Keratinocyte (primary cell): ENCODE measurements at regions not wholly inside any gene's neighbourhood (a gene's known extent, or its start where the extent isn't known, plus 50 kb on each side); places are given as distances from the start of the nearest gene placed in this dataset.
A peak's percentile ranks its signal among the peaks of the same experiment; 100 is the strongest.

Source experiments
- DNase-seq: peaks from one replicate; pipeline ENCODE4 v3.0.0-alpha.2; 2011; ENCODE audit warnings: low read depth, missing footprints, low spot score
- FAIRE-seq: peaks from 2 replicates; lab custom pipeline; 2011; peaks lifted over from hg19 to GRCh38; lab: Jason Lieb, UNC
- H2AFZ ChIP-seq: 2 replicates; pipeline ENCODE4 v1.6.0; 2012; ENCODE audit warnings: low read length, control low read depth, inconsistent platforms; ENCODE audit not compliant: control insufficient read depth
- H3K27ac ChIP-seq: 2 replicates; pipeline ENCODE4 v1.5.1; 2011; ENCODE audit warnings: low read length; ENCODE audit not compliant: control insufficient read depth, insufficient read depth
- H3K27me3 ChIP-seq: 3 replicates; pipeline ENCODE4 v1.6.0; 2011; ENCODE audit warnings: low read length; ENCODE audit not compliant: control insufficient read depth, insufficient read depth; ENCODE audit errors: extremely low read depth
- H3K36me3 ChIP-seq, 2 experiments: 2 replicates in 1 of 2; 3 replicates in 1 of 2; pipeline ENCODE4 v1.5.1; 2011; ENCODE audit warnings: low read length in 2 of 2, mild to moderate bottlenecking in 1 of 2; ENCODE audit not compliant: control insufficient read depth in 2 of 2, insufficient read depth in 2 of 2; ENCODE audit errors: extremely low read depth in 1 of 2
- H3K4me1 ChIP-seq: 3 replicates; pipeline ENCODE4 v1.5.1; 2011; ENCODE audit warnings: low read length; ENCODE audit not compliant: control insufficient read depth, insufficient read depth; ENCODE audit errors: extremely low read depth
- H3K4me2 ChIP-seq: 3 replicates; pipeline ENCODE4 v1.6.0; 2011; ENCODE audit warnings: low read depth, low read length; ENCODE audit not compliant: control insufficient read depth, insufficient read depth; ENCODE audit errors: extremely low read depth
- H3K4me3 ChIP-seq, 3 experiments: fragments of 200-600 bp in 1 of 3; sonication (generic) in 1 of 3; 2 replicates in 2 of 3; 3 replicates in 1 of 3; pipeline ENCODE4 v1.5.1; 2011 to 2016; ENCODE audit warnings: low read length in 3 of 3, mild to moderate bottlenecking in 3 of 3, control low read depth in 2 of 3, inconsistent platforms in 1 of 3, low read depth in 1 of 3, mixed read lengths in 1 of 3, mixed run types in 1 of 3, moderate library complexity in 1 of 3; ENCODE audit not compliant: control insufficient read depth in 2 of 3, insufficient read depth in 2 of 3; ENCODE audit errors: extremely low read depth in 1 of 3
- H3K79me2 ChIP-seq: 2 replicates; pipeline ENCODE4 v1.6.0; 2012; ENCODE audit warnings: low read length; ENCODE audit not compliant: control insufficient read depth, insufficient read depth
- H3K9ac ChIP-seq: 3 replicates; pipeline ENCODE4 v1.6.0; 2011; ENCODE audit warnings: low read length; ENCODE audit not compliant: control insufficient read depth, insufficient read depth; ENCODE audit errors: extremely low read depth
- H3K9me1 ChIP-seq: 3 replicates; pipeline ENCODE4 v1.6.0; 2011; ENCODE audit warnings: low read length; ENCODE audit not compliant: control insufficient read depth, insufficient read depth; ENCODE audit errors: extremely low read depth
- H3K9me3 ChIP-seq: 2 replicates; pipeline ENCODE4 v1.5.1; 2012; ENCODE audit warnings: low read depth, low read length; ENCODE audit not compliant: control insufficient read depth
- H4K20me1 ChIP-seq: 3 replicates; pipeline ENCODE4 v1.6.0; 2011; ENCODE audit warnings: low read length; ENCODE audit not compliant: control insufficient read depth, insufficient read depth; ENCODE audit errors: extremely low read depth
- CTCF ChIP-seq, 3 experiments: IDR thresholded peaks in 1 of 3; conservative IDR thresholded peaks in 1 of 3; optimal IDR thresholded peaks in 1 of 3; 2 replicates in 2 of 3; 3 replicates in 1 of 3; pipeline versions ENCODE3 to v1.5.1; 2011; ENCODE audit warnings: low read length in 3 of 3, mild to moderate bottlenecking in 3 of 3, moderate library complexity in 2 of 3, control low read depth in 1 of 3, inconsistent platforms in 1 of 3; ENCODE audit not compliant: insufficient read depth in 2 of 3; ENCODE audit errors: extremely low read depth in 1 of 3
- EZH2 ChIP-seq: IDR thresholded peaks from one replicate; pipeline ENCODE4 v1.6.1; 2012; ENCODE audit warnings: inconsistent platforms, mild to moderate bottlenecking, low read length, moderate library complexity
- dilution Hi-C: fragments of 300-500 bp; cut with MboI; formaldehyde crosslinking; loops from one replicate; pipeline ENCODE4 v1.7.0; 2020; ENCODE audit warnings: low sequenced_read_pairs; ENCODE audit not compliant: extremely low pct_ligation_motif_present

GRCh38 chr13:60328073-60328472 lies 68.9 kb upstream of the TDRD3 start:
- no peaks in the 10 kb centered on the region for H3K79me2 ChIP-seq
- DNase-seq (no peak), FAIRE-seq (no peak)
- H3K27ac ChIP-seq: no peak overlapping the region
- no peak overlapping the region for H3K4me3 ChIP-seq
- H3K9me1 ChIP-seq: no peaks in the 10 kb centered on the region
- H3K9ac ChIP-seq: no peak overlapping the region
- no peak overlapping the region for H3K4me2 ChIP-seq
- dilution Hi-C loops: no loop called here
- H3K36me3 ChIP-seq: no peaks in the 10 kb centered on the region
- H3K27me3 ChIP-seq: no peaks in the 10 kb centered on the region
- H2AFZ ChIP-seq: no peak overlapping the region
- TF ChIP-seq EZH2 (no peak), CTCF (optimal IDR thresholded peaks at IDR 0.05 in 1 of 3, IDR thresholded peaks at IDR 0.05 in 1 of 3, conservative IDR thresholded peaks at IDR 0.05 in 1 of 3; ENCODE audit: extremely low read depth in 1 of 3, insufficient read depth in 2 of 3, low read length in 3 of 3) (no peak)
- no peaks in the 10 kb centered on the region for H3K9me3 ChIP-seq
- no peaks in the 10 kb centered on the region for H4K20me1 ChIP-seq
- H3K4me1 ChIP-seq: no peaks in the 10 kb centered on the region

DNA sequence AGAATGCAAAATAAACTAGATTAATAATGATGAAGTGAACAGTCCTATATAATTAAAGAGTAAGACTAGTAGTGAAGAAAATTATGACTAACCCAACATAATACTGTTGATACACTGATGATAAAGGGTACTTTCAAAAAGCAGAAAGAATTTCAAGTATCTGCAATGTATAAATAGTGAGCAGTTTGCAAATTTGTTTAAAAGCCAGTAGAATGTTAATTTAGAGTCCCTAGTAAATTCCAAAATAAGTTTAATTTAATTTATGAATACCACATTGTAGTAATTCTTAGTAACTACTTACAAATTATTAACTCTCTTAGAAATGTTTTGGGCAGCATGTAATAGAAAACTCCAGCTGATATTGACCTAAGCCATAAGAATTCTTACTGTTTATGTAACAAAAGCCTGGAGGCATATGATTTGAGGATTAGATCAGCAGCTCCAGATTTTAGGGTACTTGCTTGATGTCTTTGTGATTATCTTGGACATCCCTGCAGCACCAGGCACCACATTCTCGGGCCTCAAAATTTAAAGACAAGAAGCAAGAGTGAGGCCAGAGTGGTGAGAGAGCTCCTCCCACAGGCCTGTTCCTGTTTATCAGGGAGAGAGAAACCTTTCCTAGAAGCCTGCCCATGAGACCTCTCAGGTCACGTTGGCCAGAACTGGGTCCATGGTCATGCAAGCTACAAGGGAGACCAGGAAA lies 67.6 kb upstream of the TDRD3 start:
- H3K9ac ChIP-seq: no peak overlapping the region
- H3K36me3 ChIP-seq: no peaks in the 10 kb centered on the region
- H2AFZ ChIP-seq: no peak overlapping the region
- dilution Hi-C loops: no loop called here
- no peak for FAIRE-seq
- no peak overlapping the region for H3K4me3 ChIP-seq
- no peaks in the 10 kb centered on the region for H4K20me1 ChIP-seq
- H3K4me2 ChIP-seq: no peak overlapping the region
- H3K27ac ChIP-seq: no peak overlapping the region
- H3K27me3 ChIP-seq: no peaks in the 10 kb centered on the region
- TF ChIP-seq CTCF (optimal IDR thresholded peaks at IDR 0.05 in 1 of 3, IDR thresholded peaks at IDR 0.05 in 1 of 3, conservative IDR thresholded peaks at IDR 0.05 in 1 of 3; ENCODE audit: extremely low read depth in 1 of 3, insufficient read depth in 2 of 3, low read length in 3 of 3) (peak; percentile 47 to 70 (median 64)), EZH2 (no peak)
- no peaks in the 10 kb centered on the region for H3K9me1 ChIP-seq
- no peaks in the 10 kb centered on the region for H3K79me2 ChIP-seq
- H3K4me1 ChIP-seq: no peaks in the 10 kb centered on the region
- no peaks in the 10 kb centered on the region for H3K9me3 ChIP-seq
- DNase-seq: no peak
